ENCODE measurements at regions not wholly inside any gene's neighbourhood (a gene's known extent, or its start where the extent isn't known, plus 50 kb on each side); places are given as distances from the start of the nearest gene placed in this dataset.
A peak's percentile ranks its signal among the peaks of the same experiment; 100 is the strongest.

- H3K27me3 ChIP-seq (ENCODE audit: control insufficient read depth, insufficient read depth, low read length, poor library complexity, severe bottlenecking): no peaks in the 10 kb centered on the region
- H3K9me3 ChIP-seq (ENCODE audit: control insufficient read depth, low read length): peaks cover 13% of the 10 kb centered on the region
- no peaks in the 10 kb centered on the region for H3K36me3 Mint-ChIP-seq (ENCODE audit: low read depth)
- no peaks in the 10 kb centered on the region for H3K36me3 ChIP-seq (ENCODE audit: control insufficient read depth, insufficient read depth, low read length)
- H3K27me3 Mint-ChIP-seq (ENCODE audit: insufficient read depth): peaks cover 6% of the 10 kb centered on the region
- no peak overlapping the region for H3K4me3 ChIP-seq (ENCODE audit: low read length)
- DNase-seq: no peak
- no peaks in the 10 kb centered on the region for H3K4me1 ChIP-seq (ENCODE audit: control insufficient read depth, insufficient read depth, low read length)
- H3K9me3 Mint-ChIP-seq: peaks cover 11% of the 10 kb centered on the region
- no peak overlapping the region for H3K9ac ChIP-seq (ENCODE audit: extremely low read depth, low read length, poor library complexity, severe bottlenecking)
- H3K27ac Mint-ChIP-seq: no peak overlapping the region
- no peaks in the 10 kb centered on the region for H3K4me1 Mint-ChIP-seq
- 84 to 98% methylated on average over 6 to 7 of the region's 7 CpGs for WGBS, 2 experiments (ENCODE audit: insufficient coverage in 1 of 2, insufficient read length in 1 of 2)
- no peak for TF ChIP-seq CTCF (conservative IDR thresholded peaks at IDR 0.05)
- H3K4me3 Mint-ChIP-seq: no peak overlapping the region
- no peak overlapping the region for H3K27ac ChIP-seq (ENCODE audit: low read depth, low read length)
Measured at GRCh38 chr3:59644479-59645402, 594.9 kb upstream of the CFAP20DC start.

- Histone ChIP-seq H3K4me1 (ENCODE audit: control insufficient read depth, insufficient read depth, low read length) (no peaks in the 10 kb centered on the region), H3K27ac (ENCODE audit: low read depth, low read length) (no peak overlapping the region), H3K4me3 (ENCODE audit: low read length) (no peak overlapping the region), H3K27me3 (ENCODE audit: control insufficient read depth, insufficient read depth, low read length, poor library complexity, severe bottlenecking) (no peaks in the 10 kb centered on the region), H3K9me3 (ENCODE audit: control insufficient read depth, low read length) (no peaks in the 10 kb centered on the region), H3K9ac (ENCODE audit: extremely low read depth, low read length, poor library complexity, severe bottlenecking) (no peak overlapping the region), H3K36me3 (ENCODE audit: control insufficient read depth, insufficient read depth, low read length) (no peaks in the 10 kb centered on the region)
- Mint-ChIP-seq H3K4me3 (no peak overlapping the region), H3K36me3 (ENCODE audit: low read depth) (no peaks in the 10 kb centered on the region), H3K27ac (no peak overlapping the region), H3K27me3 (ENCODE audit: insufficient read depth) (peaks cover 6% of the 10 kb centered on the region), H3K4me1 (no peaks in the 10 kb centered on the region), H3K9me3 (peaks cover 2% of the 10 kb centered on the region)
- TF ChIP-seq CTCF (conservative IDR thresholded peaks at IDR 0.05): no peak
- DNase-seq: no peak
- 88% methylated on average over 5 to 7 of the region's 7 CpGs for WGBS, 2 experiments (ENCODE audit: insufficient coverage in 1 of 2, insufficient read length in 1 of 2)
Measured at GRCh38 chr3:59641169-59641899, 591.5 kb upstream of the CFAP20DC start.

- Histone ChIP-seq H3K4me1 (ENCODE audit: control insufficient read depth, insufficient read depth, low read length) (no peaks in the 10 kb centered on the region), H3K4me3 (ENCODE audit: low read length) (no peak overlapping the region), H3K27me3 (ENCODE audit: control insufficient read depth, insufficient read depth, low read length, poor library complexity, severe bottlenecking) (no peaks in the 10 kb centered on the region), H3K9me3 (ENCODE audit: control insufficient read depth, low read length) (no peaks in the 10 kb centered on the region), H3K9ac (ENCODE audit: extremely low read depth, low read length, poor library complexity, severe bottlenecking) (no peak overlapping the region), H3K27ac (ENCODE audit: low read depth, low read length) (peak overlapping the region; percentile 59), H3K36me3 (ENCODE audit: control insufficient read depth, insufficient read depth, low read length) (no peaks in the 10 kb centered on the region)
- no peak for DNase-seq
- H3K27ac Mint-ChIP-seq: no peak overlapping the region
- 87 to 90% methylated on average over 6 to 8 of the region's 8 CpGs for WGBS, 2 experiments (ENCODE audit: insufficient coverage in 1 of 2, insufficient read length in 1 of 2)
- peaks cover 7% of the 10 kb centered on the region for H3K9me3 Mint-ChIP-seq
- no peak overlapping the region for H3K4me3 Mint-ChIP-seq
- H3K4me1 Mint-ChIP-seq: peaks cover 4% of the 10 kb centered on the region
- no peaks in the 10 kb centered on the region for H3K36me3 Mint-ChIP-seq (ENCODE audit: low read depth)
- no peaks in the 10 kb centered on the region for H3K27me3 Mint-ChIP-seq (ENCODE audit: insufficient read depth)
- no peak for TF ChIP-seq CTCF (conservative IDR thresholded peaks at IDR 0.05)
Measured at GRCh38 chr3:59632760-59633573, 583.1 kb upstream of the CFAP20DC start.

Measured in endodermal cell (in vitro differentiated cells).